ENCODE measurements at regions not wholly inside any gene's neighbourhood (a gene's known extent, or its start where the extent isn't known, plus 50 kb on each side); places are given as distances from the start of the nearest gene placed in this dataset.

DNA sequence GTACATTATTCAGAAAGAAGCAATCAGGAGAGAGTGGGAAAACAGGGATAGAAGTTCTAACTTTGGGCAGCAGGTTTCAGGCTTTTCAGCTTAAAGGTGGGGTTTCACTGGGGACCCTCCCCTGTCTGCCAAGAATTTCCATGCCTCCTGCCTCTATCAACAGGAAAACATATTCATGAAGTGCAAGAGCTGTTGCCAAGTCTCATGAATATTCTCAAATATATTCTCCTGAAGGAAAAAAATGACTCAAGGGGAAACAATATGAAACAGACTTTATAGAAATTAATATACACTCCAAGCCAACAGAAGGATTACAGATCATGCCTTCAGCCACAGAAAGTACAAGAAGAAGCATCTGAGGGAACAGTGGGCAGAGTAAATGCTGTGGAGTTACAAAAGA is 713.3 kb upstream of the ADAMTS5 start:
- TF ChIP-seq, protein P1, sequence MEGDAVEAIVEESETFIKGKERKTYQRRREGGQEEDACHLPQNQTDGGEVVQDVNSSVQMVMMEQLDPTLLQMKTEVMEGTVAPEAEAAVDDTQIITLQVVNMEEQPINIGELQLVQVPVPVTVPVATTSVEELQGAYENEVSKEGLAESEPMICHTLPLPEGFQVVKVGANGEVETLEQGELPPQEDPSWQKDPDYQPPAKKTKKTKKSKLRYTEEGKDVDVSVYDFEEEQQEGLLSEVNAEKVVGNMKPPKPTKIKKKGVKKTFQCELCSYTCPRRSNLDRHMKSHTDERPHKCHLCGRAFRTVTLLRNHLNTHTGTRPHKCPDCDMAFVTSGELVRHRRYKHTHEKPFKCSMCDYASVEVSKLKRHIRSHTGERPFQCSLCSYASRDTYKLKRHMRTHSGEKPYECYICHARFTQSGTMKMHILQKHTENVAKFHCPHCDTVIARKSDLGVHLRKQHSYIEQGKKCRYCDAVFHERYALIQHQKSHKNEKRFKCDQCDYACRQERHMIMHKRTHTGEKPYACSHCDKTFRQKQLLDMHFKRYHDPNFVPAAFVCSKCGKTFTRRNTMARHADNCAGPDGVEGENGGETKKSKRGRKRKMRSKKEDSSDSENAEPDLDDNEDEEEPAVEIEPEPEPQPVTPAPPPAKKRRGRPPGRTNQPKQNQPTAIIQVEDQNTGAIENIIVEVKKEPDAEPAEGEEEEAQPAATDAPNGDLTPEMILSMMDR (IDR thresholded peaks at IDR 0.05; ENCODE audit: low read depth, low read length, missing control alignments): no peak
- H3K4me3 ChIP-seq (replicated peaks; ENCODE audit: low read depth, low read length): no peak overlapping the region
- DNase-seq (ENCODE audit: extremely low read depth, low read depth): no peak

GRCh38 chr21:27678511-27678910 is 711.6 kb upstream of the ADAMTS5 start:
- TF ChIP-seq, protein P1 (IDR thresholded peaks at IDR 0.05; ENCODE audit: low read depth, low read length, missing control alignments): no peak
- no peak for DNase-seq (ENCODE audit: extremely low read depth, low read depth)
- H3K4me3 ChIP-seq (replicated peaks; ENCODE audit: low read depth, low read length): no peak overlapping the region

- no peak for DNase-seq (ENCODE audit: extremely low read depth, low read depth)
- TF ChIP-seq, protein P1 (IDR thresholded peaks at IDR 0.05; ENCODE audit: low read depth, low read length, missing control alignments): no peak
- no peak overlapping the region for H3K4me3 ChIP-seq (replicated peaks; ENCODE audit: low read depth, low read length)
These were observed 710.7 kb upstream of the ADAMTS5 start for GRCh38 chr21:27677546-27677945.

GRCh38 chr21:27675306-27675705 is 708.4 kb upstream of the ADAMTS5 start:
- DNase-seq (ENCODE audit: extremely low read depth, low read depth): no peak
- TF ChIP-seq, protein P1 (IDR thresholded peaks at IDR 0.05; ENCODE audit: low read depth, low read length, missing control alignments): no peak
- no peak overlapping the region for H3K4me3 ChIP-seq (replicated peaks; ENCODE audit: low read depth, low read length)

- TF ChIP-seq, protein P1 (IDR thresholded peaks at IDR 0.05; ENCODE audit: low read depth, low read length, missing control alignments): no peak
- H3K4me3 ChIP-seq (replicated peaks; ENCODE audit: low read depth, low read length): no peak overlapping the region
- DNase-seq (ENCODE audit: extremely low read depth, low read depth): peak; percentile 39
These were observed 707.2 kb upstream of the ADAMTS5 start for GRCh38 chr21:27674041-27674615.

GRCh38 chr21:27673581-27673980 is 706.7 kb upstream of the ADAMTS5 start:
- no peak overlapping the region for H3K4me3 ChIP-seq (replicated peaks; ENCODE audit: low read depth, low read length)
- TF ChIP-seq, protein P1 (IDR thresholded peaks at IDR 0.05; ENCODE audit: low read depth, low read length, missing control alignments): no peak
- DNase-seq (ENCODE audit: extremely low read depth, low read depth): no peak

- TF ChIP-seq, protein P1 (IDR thresholded peaks at IDR 0.05; ENCODE audit: low read depth, low read length, missing control alignments): no peak
- DNase-seq (ENCODE audit: extremely low read depth, low read depth): no peak
- H3K4me3 ChIP-seq (replicated peaks; ENCODE audit: low read depth, low read length): no peak overlapping the region
These were observed 704.3 kb upstream of the ADAMTS5 start for GRCh38 chr21:27671207-27671606.

Measured in HFF-Myc (cell line).